GM12891 (cell line): ENCODE measurements at regions not wholly inside any gene's neighbourhood (a gene's known extent, or its start where the extent isn't known, plus 50 kb on each side); places are given as distances from the start of the nearest gene placed in this dataset.

Experiments
- POLR2A ChIP-seq: IDR thresholded peaks from 2 replicates; pipeline ENCODE4 v1.6.1; 2011; ENCODE audit warnings: low read depth, low read length, control low read depth
- POLR2AphosphoS5 ChIP-seq: IDR thresholded peaks from 2 replicates; pipeline ENCODE4 v1.6.1; 2011; ENCODE audit warnings: low read depth, low read length, control low read depth
- SPI1 ChIP-seq: IDR thresholded peaks from 2 replicates; pipeline ENCODE4 v1.6.1; 2011; ENCODE audit warnings: low read depth, low read length, control low read depth

DNA sequence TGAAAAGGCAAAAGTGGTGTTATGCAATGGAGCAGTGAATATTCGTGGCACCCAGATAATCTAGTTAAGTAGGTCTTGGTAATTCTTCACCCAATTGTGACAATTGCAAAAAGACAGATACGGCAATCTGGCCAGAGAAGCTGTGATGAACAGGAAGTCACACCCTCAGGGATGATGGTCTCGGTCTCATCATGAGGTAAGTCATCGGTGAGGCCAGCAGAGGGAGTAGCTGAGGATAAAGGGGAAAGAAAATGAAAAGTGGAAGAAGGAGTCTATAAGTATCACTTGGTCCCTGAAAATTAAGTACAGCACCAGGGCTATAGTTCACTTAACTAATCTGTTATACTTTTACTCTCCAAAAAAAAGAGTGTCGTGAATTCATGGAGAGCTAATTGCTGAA lies 258.8 kb upstream of the NCAM2 start:
- TF ChIP-seq SPI1 = no peak
- no peak for TF ChIP-seq POLR2AphosphoS5
- no peak for TF ChIP-seq POLR2A
